HCT116 (cell line): ENCODE measurements at regions not wholly inside any gene's neighbourhood (a gene's known extent, or its start where the extent isn't known, plus 50 kb on each side); places are given as distances from the start of the nearest gene placed in this dataset.

Experiments used
- ATAC-seq: fragments of 200-7000 bp; cut with Tn5 transposase; 2 replicates; pipeline ENCODE4 v1.9.1; 2020; ENCODE audit warnings: mild to moderate bottlenecking, moderate library complexity
- BruUV-seq: library from RNA; stranded (reverse); fragments of 400-500 nt; replicated peaks from 2 replicates; lab custom pipeline; 2021; lab: Mats Ljungman, UMichigan
- CTCF ChIA-PET: fragments of 300-600 bp; sonication (Branson Sonifier 250); formaldehyde crosslinking; loops from one replicate; lab custom pipeline; 2021; ENCODE audit warnings: antibody characterized with exemption; lab: Charles Lee
- POLR2A ChIA-PET: fragments of 300-600, 350-600 bp; sonication (Branson Sonifier 250); formaldehyde crosslinking; loops from one replicate; lab custom pipeline; 2021; ENCODE audit warnings: antibody characterized with exemption; lab: Charles Lee
- RAD21 ChIA-PET, 2 experiments: fragments of 300-600 bp; sonication (Branson Sonifier 250); formaldehyde crosslinking; loops; one replicate each; lab custom pipeline; 2023; ENCODE audit warnings: low total read pairs in 2 of 2; ENCODE audit not compliant: uncharacterized antibody in 2 of 2, unreplicated experiment in 2 of 2, low non-redundant PET in 1 of 2; lab: Charles Lee
- DNase-seq: peaks from one replicate; pipeline ENCODE4 v3.0.0-alpha.2; 2010; ENCODE audit warnings: low read depth, low spot score
- H2AFZ ChIP-seq: fragments of 200-600 bp; shearing (Covaris generic), sonication (generic); 2 replicates; pipeline ENCODE4 v1.6.1; 2017; ENCODE audit warnings: low read depth, mixed run types, mixed read lengths, antibody characterized with exemption, low read length; ENCODE audit not compliant: poor library complexity, severe bottlenecking
- H3K27ac ChIP-seq: 2 replicates; pipeline ENCODE4 v1.5.1; 2012; ENCODE audit warnings: low read depth, low read length
- H3K27me3 ChIP-seq: fragments of 200-600 bp; sonication (generic); 2 replicates; pipeline ENCODE4 v1.6.1; 2016; ENCODE audit warnings: mixed run types, low read length, mixed read lengths; ENCODE audit not compliant: insufficient read depth
- H3K36me3 ChIP-seq, 2 experiments: fragments of 200-500 bp in 1 of 2; fragments of 200-600 bp in 1 of 2; sonication (Bioruptor generic) in 1 of 2; sonication (generic) in 1 of 2; 2 replicates each; pipeline versions ENCODE4 v1.5.1 to v1.6.1; 2014 to 2016; ENCODE audit warnings: low read length in 2 of 2, inconsistent platforms in 1 of 2, mixed read lengths in 1 of 2, mixed run types in 1 of 2; ENCODE audit not compliant: insufficient read depth in 2 of 2, control insufficient read depth in 1 of 2
- H3K4me1 ChIP-seq, 2 experiments: fragments of 200-600 bp in 1 of 2; sonication (generic) in 1 of 2; 2 replicates each; pipeline versions ENCODE4 v1.5.1 to v1.6.1; 2012 to 2017; ENCODE audit warnings: low read length in 2 of 2, inconsistent platforms in 1 of 2, mild to moderate bottlenecking in 1 of 2, mixed read lengths in 1 of 2, mixed run types in 1 of 2, moderate library complexity in 1 of 2; ENCODE audit not compliant: insufficient read depth in 2 of 2, control insufficient read depth in 1 of 2
- H3K4me2 ChIP-seq: fragments of 200-600 bp; sonication (generic); 2 replicates; pipeline ENCODE4 v1.6.1; 2017; ENCODE audit warnings: mixed run types, low read length, mixed read lengths
- H3K4me3 ChIP-seq, 2 experiments: fragments of 200-600 bp in 1 of 2; sonication (generic) in 1 of 2; replicated peaks in 1 of 2; 2 replicates each; pipeline ENCODE4 v1.5.1; 2011 to 2016; ENCODE audit warnings: low read length in 2 of 2, control low read depth in 1 of 2, low read depth in 1 of 2, mild to moderate bottlenecking in 1 of 2, mixed read lengths in 1 of 2, mixed run types in 1 of 2
- H3K79me2 ChIP-seq: fragments of 200-600 bp; sonication (generic); 2 replicates; pipeline ENCODE4 v1.6.1; 2017; ENCODE audit warnings: mild to moderate bottlenecking, mixed run types, low read length, moderate library complexity, mixed read lengths; ENCODE audit not compliant: insufficient read depth
- H3K9ac ChIP-seq: fragments of 200-600 bp; sonication (generic); 2 replicates; pipeline ENCODE4 v1.6.1; 2016; ENCODE audit warnings: low read length, mixed read lengths
- H3K9me2 ChIP-seq: fragments of 200-600 bp; sonication (generic), shearing (Covaris generic); 2 replicates; pipeline ENCODE4 v1.6.1; 2017; ENCODE audit warnings: mixed run types, mild to moderate bottlenecking, moderate library complexity; ENCODE audit not compliant: insufficient read depth
- H3K9me3 ChIP-seq, 2 experiments: fragments of 200-500 bp in 1 of 2; fragments of 200-600 bp in 1 of 2; sonication (Bioruptor generic) in 1 of 2; sonication (generic) in 1 of 2; 2 replicates each; pipeline ENCODE4 v1.6.1; 2014 to 2017; ENCODE audit warnings: low read length in 2 of 2, mixed read lengths in 2 of 2, inconsistent platforms in 1 of 2, low read depth in 1 of 2, mild to moderate bottlenecking in 1 of 2, mixed run types in 1 of 2, moderate library complexity in 1 of 2; ENCODE audit not compliant: control insufficient read depth in 1 of 2, insufficient read depth in 1 of 2
- H4K20me1 ChIP-seq: fragments of 200-600 bp; sonication (generic), shearing (Covaris generic); 2 replicates; pipeline ENCODE4 v1.6.1; 2017; ENCODE audit warnings: mixed run types, mild to moderate bottlenecking, moderate library complexity; ENCODE audit not compliant: insufficient read depth
- CBX3 ChIP-seq: IDR thresholded peaks from 2 replicates; pipeline ENCODE4 v1.6.1; 2012; ENCODE audit warnings: low read depth
- CEBPB ChIP-seq: IDR thresholded peaks from 2 replicates; pipeline ENCODE4 v1.6.1; 2012; ENCODE audit warnings: low read depth
- CTCF ChIP-seq, 3 experiments: fragments of 200-600 bp in 1 of 3; sonication (generic) in 1 of 3; IDR thresholded peaks in 2 of 3; conservative IDR thresholded peaks in 1 of 3; 2 replicates each; pipeline ENCODE4 v1.5.1; 2012 to 2017; ENCODE audit warnings: low read depth in 2 of 3, low read length in 2 of 3, antibody characterized with exemption in 1 of 3, borderline replicate concordance in 1 of 3, control low read depth in 1 of 3, mild to moderate bottlenecking in 1 of 3, mixed read lengths in 1 of 3, mixed run types in 1 of 3, moderate library complexity in 1 of 3; ENCODE audit not compliant: insufficient read depth in 1 of 3
- EGR1 ChIP-seq: IDR thresholded peaks from 2 replicates; pipeline ENCODE4 v1.6.1; 2012; ENCODE audit warnings: low read depth
- EZH2 ChIP-seq: fragments of 200-600 bp; sonication (generic); IDR thresholded peaks from 2 replicates; pipeline ENCODE4 v1.6.1; 2017; ENCODE audit warnings: antibody characterized with exemption, mixed run types
- JUND ChIP-seq: IDR thresholded peaks from 2 replicates; pipeline ENCODE4 v1.6.1; 2012
- POLR2AphosphoS5 ChIP-seq: IDR thresholded peaks from 2 replicates; pipeline ENCODE4 v1.6.1; 2011; ENCODE audit warnings: mild to moderate bottlenecking, low read depth, low read length, moderate library complexity
- RAD21 ChIP-seq: IDR thresholded peaks from 2 replicates; pipeline ENCODE4 v1.6.1; 2012; ENCODE audit warnings: low read depth, mild to moderate bottlenecking
- SIN3A ChIP-seq: IDR thresholded peaks from 2 replicates; pipeline ENCODE4 v1.6.1; 2012; ENCODE audit warnings: low read depth
- TCF7L2 ChIP-seq: IDR thresholded peaks from 2 replicates; pipeline ENCODE4 v1.7.0; 2011; ENCODE audit warnings: borderline replicate concordance, inconsistent platforms; ENCODE audit not compliant: insufficient read depth, insufficient read length; ENCODE audit errors: extremely low read depth
- YY1 ChIP-seq: IDR thresholded peaks from 2 replicates; pipeline ENCODE4 v1.6.1; 2011; ENCODE audit warnings: low read length, low read depth, moderate library complexity, mild to moderate bottlenecking; ENCODE audit not compliant: insufficient replicate concordance; ENCODE audit errors: extremely low read depth
- ZBTB33 ChIP-seq: IDR thresholded peaks from 2 replicates; pipeline ENCODE4 v1.6.1; 2011; ENCODE audit warnings: mild to moderate bottlenecking, low read length, moderate library complexity; ENCODE audit not compliant: insufficient replicate concordance; ENCODE audit errors: extremely low read depth
- ZFX ChIP-seq: fragments of 450-650 bp; IDR thresholded peaks from 2 replicates; pipeline ENCODE4 v1.6.1; 2017
- intact Hi-C: fragments of 100-400 bp; cut with micrococcal nuclease; formaldehyde crosslinking; loops from 2 replicates; pipeline ENCODE4 v1.10.0; 2022

DNA sequence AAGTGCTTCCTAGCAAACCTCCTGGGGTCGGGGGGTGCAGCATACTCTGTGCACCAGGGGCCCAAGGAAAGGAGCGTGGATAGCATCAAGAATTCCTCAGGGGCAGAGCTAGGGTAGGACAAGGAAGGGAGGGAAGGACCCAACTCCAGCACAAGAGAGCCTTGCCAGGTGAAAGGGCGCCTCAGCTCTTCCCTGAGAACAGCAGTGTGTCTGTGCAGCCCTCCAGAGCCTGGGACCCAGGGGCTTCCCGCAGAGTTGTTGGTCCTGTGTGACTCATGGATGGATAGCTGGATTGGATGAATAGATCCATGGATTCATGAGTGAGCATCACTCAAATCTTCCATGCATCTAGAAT lies 175.4 kb downstream of the SMAD2 start:
- intact Hi-C loops: no loop called here

GRCh38 chr18:47754311-47755101 lies 176.0 kb downstream of the SMAD2 start:
- no peak overlapping the region for H2AFZ ChIP-seq
- intact Hi-C loops: loop anchor here (1.0 to 5.0 kb wide), 2 partner anchors 539 to 652 kb away; no protein-coding TSS in a partner anchor
- peak; percentile 89 for ATAC-seq

More for the DNA sequence above, 175.4 kb downstream of the SMAD2 start:
- peaks cover 4 to 5% of the 10 kb centered on the region in 2 experiments; a peak in 3 of 4 replicates for H3K9me3 ChIP-seq
- H2AFZ ChIP-seq: no peak overlapping the region
- H3K4me1 ChIP-seq: peaks cover 0 to 6% of the 10 kb centered on the region in 2 experiments; a peak in 1 of 4 replicates
- DNase-seq: no peak
- H4K20me1 ChIP-seq: no peaks in the 10 kb centered on the region
- ChIA-PET RAD21 (no interaction called here), CTCF (interaction anchor here (0.5 to 3.7 kb wide), 12 partner anchors 9 to 704 kb away, joined by 3 to 20 read pairs (median 3); partner anchors contain the start of gene SMAD2), POLR2A (no interaction called here)
- no peaks in the 10 kb centered on the region for H3K27me3 ChIP-seq
- no peak overlapping the region for H3K4me3 ChIP-seq
- no peak overlapping the region for H3K9ac ChIP-seq
- H3K27ac ChIP-seq: no peak overlapping the region
- H3K79me2 ChIP-seq: no peaks in the 10 kb centered on the region
- no peak for ATAC-seq
- no peaks in the 10 kb centered on the region for H3K9me2 ChIP-seq
- no peaks in the 10 kb centered on the region for H3K36me3 ChIP-seq
- BruUV-seq: no TSS peak
- TF ChIP-seq SIN3A (no peak), EGR1 (no peak), EZH2 (no peak), JUND (no peak), TCF7L2 (no peak), RAD21 (no peak), ZFX (no peak), CEBPB (no peak), CBX3 (no peak)
- TF ChIP-seq, all 23 proteins: peak for 0
- peak overlapping the region; percentile 53; the same call in 1 of the 2 replicates for H3K4me2 ChIP-seq

More at GRCh38 chr18:47754311-47755101, 176.0 kb downstream of the SMAD2 start:
- Histone ChIP-seq H3K79me2 (no peaks in the 10 kb centered on the region), H3K4me2 (peak overlapping the region; percentile 53), H3K4me1 (peaks cover 0 to 6% of the 10 kb centered on the region in 2 experiments; a peak in 1 of 4 replicates), H3K9me3 (peaks cover 1 to 5% of the 10 kb centered on the region in 2 experiments; a peak in 3 of 4 replicates), H3K36me3 (no peaks in the 10 kb centered on the region), H4K20me1 (no peaks in the 10 kb centered on the region), H3K4me3 (no peak overlapping the region), H3K9me2 (no peaks in the 10 kb centered on the region), H3K9ac (no peak overlapping the region), H3K27me3 (no peaks in the 10 kb centered on the region), H3K27ac (no peak overlapping the region)
- POLR2A ChIA-PET: no interaction called here
- TF ChIP-seq EZH2: no peak
- TF ChIP-seq CTCF (IDR thresholded peaks at IDR 0.05 in 2 of 3, conservative IDR thresholded peaks at IDR 0.05 in 1 of 3; ENCODE audit: borderline replicate concordance in 1 of 3, insufficient read depth in 1 of 3, low read depth in 2 of 3, low read length in 2 of 3): peak; percentile 82 to 99 (median 98)
- no peak for TF ChIP-seq POLR2AphosphoS5
- no peak for TF ChIP-seq SIN3A
- TF ChIP-seq RAD21: peak; percentile 75
- no peak for TF ChIP-seq ZBTB33
- peak; percentile 38 for TF ChIP-seq YY1
- RAD21 ChIA-PET: interaction anchor here in 1 of 2 experiments (0.7 kb wide), 1 partner anchor 208 kb away, joined by 3 read pairs; no protein-coding TSS in a partner anchor
- BruUV-seq: no TSS peak
- DNase-seq: peak; percentile 37
- CTCF ChIA-PET: interaction anchor here (0.5 to 3.7 kb wide), 12 partner anchors 9 to 703 kb away, joined by 3 to 20 read pairs (median 3); partner anchors contain the start of gene SMAD2
